ENCODE measurements at regions not wholly inside any gene's neighbourhood (a gene's known extent, or its start where the extent isn't known, plus 50 kb on each side); places are given as distances from the start of the nearest gene placed in this dataset.
"Not testable (repeated sequence)": the region's sequence is repeated elsewhere in the genome, so short reads cannot be mapped to it uniquely, and the experiment has no call there.

- DNase-seq (ENCODE audit: low spot score): no peak
- in situ Hi-C loops (cut with MboI; ENCODE audit: low sequenced_read_pairs, unreplicated experiment): no loop called here
- TF ChIP-seq CTCF (IDR thresholded peaks at IDR 0.05; ENCODE audit: borderline replicate concordance, control extremely low read depth, extremely low read depth, insufficient read depth, missing control alignments): no peak
Measured at GRCh38 chr10:127649642-127650041, 87.3 kb upstream of the FOXI2 start.

GRCh38 chr10:127657056-127657455, 79.9 kb upstream of the FOXI2 start:
- no peak for TF ChIP-seq CTCF (IDR thresholded peaks at IDR 0.05; ENCODE audit: borderline replicate concordance, control extremely low read depth, extremely low read depth, insufficient read depth, missing control alignments)
- in situ Hi-C loops (cut with MboI; ENCODE audit: low sequenced_read_pairs, unreplicated experiment): no loop called here
- DNase-seq (ENCODE audit: low spot score): no peak

GRCh38 chr10:127676430-127676829, 60.6 kb upstream of the FOXI2 start:
- DNase-seq (ENCODE audit: low spot score); in situ Hi-C loops (cut with MboI; ENCODE audit: low sequenced_read_pairs, unreplicated experiment): not testable (repeated sequence)

- in situ Hi-C loops (cut with MboI; ENCODE audit: low sequenced_read_pairs, unreplicated experiment): no loop called here
- no peak for DNase-seq (ENCODE audit: low spot score)
- no peak for TF ChIP-seq CTCF (IDR thresholded peaks at IDR 0.05; ENCODE audit: borderline replicate concordance, control extremely low read depth, extremely low read depth, insufficient read depth, missing control alignments)
Measured at GRCh38 chr10:127678091-127678490, 58.9 kb upstream of the FOXI2 start.

- in situ Hi-C loops (cut with MboI; ENCODE audit: low sequenced_read_pairs, unreplicated experiment): no loop called here
- no peak for DNase-seq (ENCODE audit: low spot score)
- peak; percentile 6 for TF ChIP-seq CTCF (IDR thresholded peaks at IDR 0.05; ENCODE audit: borderline replicate concordance, control extremely low read depth, extremely low read depth, insufficient read depth, missing control alignments)
Measured at GRCh38 chr10:127679642-127680255, 57.2 kb upstream of the FOXI2 start.

All from GM13976 (cell line).